BLaER1 treated with 17β-estradiol and CSF1 and Interleukin-3, amounts not matched to agents 10 nM and 100 nM (cell line): ENCODE measurements at regions not wholly inside any gene's neighbourhood (a gene's known extent, or its start where the extent isn't known, plus 50 kb on each side); places are given as distances from the start of the nearest gene placed in this dataset.
A peak's percentile ranks its signal among the peaks of the same experiment; 100 is the strongest.

Source experiments
- H3K27ac ChIP-seq, 11 experiments: shearing (Covaris generic); formaldehyde crosslinking; 2 replicates each; pipeline ENCODE4 v1.8.1; 2022
- H3K27me3 ChIP-seq, 11 experiments: shearing (Covaris generic); formaldehyde crosslinking; 2 replicates each; pipeline ENCODE4 v1.8.1; 2022
- H3K36me3 ChIP-seq, 11 experiments: shearing (Covaris generic); formaldehyde crosslinking; 2 replicates each; pipeline ENCODE4 v1.8.1; 2022
- H3K4me1 ChIP-seq, 10 experiments: shearing (Covaris generic); formaldehyde crosslinking; 2 replicates each; pipeline ENCODE4 v1.8.1; 2022
- H3K4me2 ChIP-seq, 11 experiments: shearing (Covaris generic); formaldehyde crosslinking; 2 replicates each; pipeline ENCODE4 v1.8.1; 2022
- H3K4me3 ChIP-seq, 10 experiments: shearing (Covaris generic); formaldehyde crosslinking; 2 replicates each; pipeline ENCODE4 v1.8.1; 2022
- H3K9ac ChIP-seq, 11 experiments: shearing (Covaris generic); formaldehyde crosslinking; 2 replicates each; pipeline ENCODE4 v1.8.1; 2022
- H3K9me3 ChIP-seq, 11 experiments: shearing (Covaris generic); formaldehyde crosslinking; replicated peaks in 1 of 11; 2 replicates each; pipeline ENCODE4 v1.8.1; 2022
- H4K20me1 ChIP-seq, 11 experiments: shearing (Covaris generic); formaldehyde crosslinking; 2 replicates each; pipeline ENCODE4 v1.8.1; 2022
- Cebpa-rat ChIP-seq, 11 experiments: shearing (Covaris generic); IDR thresholded peaks; 2 replicates each; pipeline ENCODE4 v1.8.1; 2022

DNA sequence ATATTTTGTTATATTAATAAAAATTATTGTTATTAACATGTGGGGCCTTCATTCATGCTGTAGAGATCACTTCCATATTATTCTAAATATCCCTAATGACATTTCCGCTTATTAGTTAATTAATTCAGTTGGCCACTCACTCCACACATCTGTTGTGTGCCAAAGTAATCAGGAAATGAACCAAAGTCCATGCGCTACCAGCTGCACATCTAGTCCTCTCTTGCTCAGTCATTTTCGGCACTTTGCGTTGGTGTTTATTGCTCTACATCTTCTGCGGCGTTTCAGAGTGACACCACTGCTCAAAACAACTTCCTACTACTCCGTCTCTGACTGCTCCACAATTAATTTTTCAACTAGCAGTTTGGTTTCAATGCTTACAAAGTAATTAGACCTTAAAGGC lies 101.4 kb upstream of the ZFHX3 start:
- no peaks in the 10 kb centered on the region for H3K27me3 ChIP-seq
- TF ChIP-seq Cebpa-rat (IDR thresholded peaks at IDR 0.05): no peak
- no peak overlapping the region for H3K9ac ChIP-seq
- H3K4me1 ChIP-seq: peaks cover 59 to 87% (median 69%) of the 10 kb centered on the region in 10 experiments
- H3K4me3 ChIP-seq: no peak overlapping the region
- H3K27ac ChIP-seq: peak overlapping the region in 8 of 11 experiments; percentile 94 to 100 (median 98); a peak in 13 of 22 replicates
- no peaks in the 10 kb centered on the region for H3K36me3 ChIP-seq
- peak overlapping the region in 3 of 11 experiments; percentile 80 to 90 (median 84); a peak in 3 of 22 replicates for H3K4me2 ChIP-seq
- H3K9me3 ChIP-seq: peaks cover 0 to 39% (median 25%) of the 10 kb centered on the region in 11 experiments; a peak in 15 of 22 replicates
- no peaks in the 10 kb centered on the region for H4K20me1 ChIP-seq

GRCh38 chr16:73147958-73148357 lies 100.0 kb upstream of the ZFHX3 start:
- Histone ChIP-seq H3K9ac (no peak overlapping the region), H3K9me3 (peaks cover 0 to 53% (median 29%) of the 10 kb centered on the region in 11 experiments; a peak in 15 of 22 replicates), H3K4me2 (peak overlapping the region in 4 of 11 experiments; percentile 19 to 64 (median 48); a peak in 7 of 22 replicates), H3K36me3 (no peaks in the 10 kb centered on the region), H3K4me1 (peaks cover 61 to 90% (median 71%) of the 10 kb centered on the region in 10 experiments), H3K27ac (peak overlapping the region in 5 of 11 experiments; percentile 7 to 53 (median 32); a peak in 7 of 22 replicates), H3K27me3 (no peaks in the 10 kb centered on the region), H4K20me1 (no peaks in the 10 kb centered on the region), H3K4me3 (no peak overlapping the region)
- no peak for TF ChIP-seq Cebpa-rat (IDR thresholded peaks at IDR 0.05)

- peaks cover 52 to 89% (median 62%) of the 10 kb centered on the region in 10 experiments for H3K4me1 ChIP-seq
- H3K9ac ChIP-seq: no peak overlapping the region
- no peaks in the 10 kb centered on the region for H3K36me3 ChIP-seq
- no peaks in the 10 kb centered on the region for H3K27me3 ChIP-seq
- peak overlapping the region in 10 of 11 experiments; percentile 0 to 86 (median 45); a peak in 13 of 22 replicates for H3K4me2 ChIP-seq
- peaks cover 0 to 75% (median 41%) of the 10 kb centered on the region in 11 experiments; a peak in 15 of 22 replicates for H3K9me3 ChIP-seq
- H3K4me3 ChIP-seq: no peak overlapping the region
- TF ChIP-seq Cebpa-rat (IDR thresholded peaks at IDR 0.05): no peak
- no peaks in the 10 kb centered on the region for H4K20me1 ChIP-seq
- peak overlapping the region in 8 of 11 experiments; percentile 10 to 72 (median 34); a peak in 8 of 22 replicates for H3K27ac ChIP-seq
These were observed 97.4 kb upstream of the ZFHX3 start for GRCh38 chr16:73145166-73145880.

- Histone ChIP-seq H3K27me3 (no peaks in the 10 kb centered on the region), H3K36me3 (no peaks in the 10 kb centered on the region), H3K4me3 (peak overlapping the region in 4 of 10 experiments; percentile 22 to 39 (median 33); a peak in 6 of 20 replicates), H4K20me1 (no peaks in the 10 kb centered on the region), H3K4me1 (peaks cover 44 to 78% (median 51%) of the 10 kb centered on the region in 10 experiments), H3K4me2 (peak overlapping the region; percentile 36 to 86 (median 61)), H3K27ac (peak overlapping the region; percentile 3 to 72 (median 48); a peak in 17 of 22 replicates), H3K9ac (peak overlapping the region in 6 of 11 experiments; percentile 12 to 66 (median 54); a peak in 12 of 22 replicates), H3K9me3 (peaks cover 0 to 86% (median 52%) of the 10 kb centered on the region in 11 experiments; a peak in 15 of 22 replicates)
- no peak for TF ChIP-seq Cebpa-rat (IDR thresholded peaks at IDR 0.05)
These were observed 95.9 kb upstream of the ZFHX3 start for GRCh38 chr16:73143576-73144422.

DNA sequence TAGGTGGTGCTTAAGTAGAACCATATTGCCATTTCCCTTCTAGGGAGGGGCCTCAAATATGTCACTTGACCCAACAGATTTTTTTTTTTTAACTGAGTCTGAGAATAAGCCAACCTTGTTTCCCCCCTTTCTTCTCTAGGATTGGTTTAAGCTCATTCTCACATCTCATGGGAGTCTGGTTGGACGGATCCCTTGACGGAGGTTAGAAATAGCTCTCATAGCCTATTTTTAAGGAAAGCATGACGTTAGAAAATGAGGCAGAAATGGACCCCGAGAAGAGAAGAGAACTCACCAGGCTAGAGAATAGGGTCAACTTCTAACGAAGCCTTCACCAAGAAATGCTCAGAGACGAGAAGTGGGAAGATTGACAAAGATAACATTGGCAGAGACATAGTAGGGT lies 95.1 kb upstream of the ZFHX3 start:
- no peaks in the 10 kb centered on the region for H4K20me1 ChIP-seq
- no peaks in the 10 kb centered on the region for H3K27me3 ChIP-seq
- peak overlapping the region; percentile 36 to 86 (median 61) for H3K4me2 ChIP-seq
- H3K4me1 ChIP-seq: peaks cover 45 to 70% (median 52%) of the 10 kb centered on the region in 10 experiments
- H3K27ac ChIP-seq: peak overlapping the region in 10 of 11 experiments; percentile 5 to 72 (median 48); a peak in 17 of 22 replicates
- H3K4me3 ChIP-seq: peak overlapping the region in 4 of 10 experiments; percentile 22 to 39 (median 33); a peak in 5 of 20 replicates
- no peaks in the 10 kb centered on the region for H3K36me3 ChIP-seq
- peak overlapping the region in 6 of 11 experiments; percentile 12 to 66 (median 54); a peak in 13 of 22 replicates for H3K9ac ChIP-seq
- TF ChIP-seq Cebpa-rat (IDR thresholded peaks at IDR 0.05): no peak
- peaks cover 0 to 90% (median 57%) of the 10 kb centered on the region in 11 experiments; a peak in 16 of 22 replicates for H3K9me3 ChIP-seq

GRCh38 chr16:73142053-73142854 lies 94.3 kb upstream of the ZFHX3 start:
- Histone ChIP-seq H3K4me3 (peak overlapping the region in 2 of 10 experiments; percentile 36 to 39; a peak in 1 of 20 replicates), H3K36me3 (no peaks in the 10 kb centered on the region), H3K27me3 (no peaks in the 10 kb centered on the region), H3K9me3 (peaks cover 0 to 84% (median 52%) of the 10 kb centered on the region in 11 experiments; a peak in 16 of 22 replicates), H3K4me1 (peaks cover 51 to 73% (median 59%) of the 10 kb centered on the region in 10 experiments), H3K4me2 (peak overlapping the region; percentile 42 to 86 (median 61)), H3K27ac (peak overlapping the region; percentile 28 to 72 (median 48); a peak in 18 of 22 replicates), H4K20me1 (no peaks in the 10 kb centered on the region), H3K9ac (peak overlapping the region in 1 of 11 experiments; percentile 56; a peak in 3 of 22 replicates)
- TF ChIP-seq Cebpa-rat (IDR thresholded peaks at IDR 0.05): no peak

GRCh38 chr16:73140929-73141328 lies 93.0 kb upstream of the ZFHX3 start:
- no peak for TF ChIP-seq Cebpa-rat (IDR thresholded peaks at IDR 0.05)

More at GRCh38 chr16:73140929-73141328, 93.0 kb upstream of the ZFHX3 start:
- peak overlapping the region in 1 of 11 experiments; percentile 46; a peak in 1 of 22 replicates for H3K27ac ChIP-seq
- H3K4me2 ChIP-seq: peak overlapping the region in 3 of 11 experiments; percentile 46 to 86 (median 81); a peak in 3 of 22 replicates
- peaks cover 54 to 76% (median 68%) of the 10 kb centered on the region in 10 experiments for H3K4me1 ChIP-seq
- no peak overlapping the region for H3K9ac ChIP-seq
- H3K9me3 ChIP-seq: peaks cover 0 to 72% (median 41%) of the 10 kb centered on the region in 11 experiments; a peak in 16 of 22 replicates
- no peaks in the 10 kb centered on the region for H3K36me3 ChIP-seq
- no peaks in the 10 kb centered on the region for H4K20me1 ChIP-seq
- no peaks in the 10 kb centered on the region for H3K27me3 ChIP-seq
- no peak overlapping the region for H3K4me3 ChIP-seq
